ENCODE measurements at regions not wholly inside any gene's neighbourhood (a gene's known extent, or its start where the extent isn't known, plus 50 kb on each side); places are given as distances from the start of the nearest gene placed in this dataset.

GRCh38 chr18:76594966-76595365 is 99.9 kb upstream of the ZNF516 start:
- DNase-seq = no peak
- H3K4me3 ChIP-seq (ENCODE audit: insufficient read depth, low read depth, low read length, poor library complexity, severe bottlenecking) = no peak overlapping the region
- no peak overlapping the region for H3K27ac ChIP-seq (ENCODE audit: insufficient read depth, low read length, poor library complexity, severe bottlenecking)
- no peaks in the 10 kb centered on the region for H3K4me1 ChIP-seq (ENCODE audit: control insufficient read depth, insufficient read depth, low read length, poor library complexity, severe bottlenecking)
- H3K9me3 ChIP-seq (ENCODE audit: control insufficient read depth, low read length) = no peaks in the 10 kb centered on the region
- H3K27me3 ChIP-seq (replicated peaks; ENCODE audit: control insufficient read depth, insufficient read depth, low read length, poor library complexity, severe bottlenecking) = peaks cover 2% of the 10 kb centered on the region
- H3K36me3 ChIP-seq (ENCODE audit: control insufficient read depth, insufficient read depth, low read length) = no peaks in the 10 kb centered on the region

DNA sequence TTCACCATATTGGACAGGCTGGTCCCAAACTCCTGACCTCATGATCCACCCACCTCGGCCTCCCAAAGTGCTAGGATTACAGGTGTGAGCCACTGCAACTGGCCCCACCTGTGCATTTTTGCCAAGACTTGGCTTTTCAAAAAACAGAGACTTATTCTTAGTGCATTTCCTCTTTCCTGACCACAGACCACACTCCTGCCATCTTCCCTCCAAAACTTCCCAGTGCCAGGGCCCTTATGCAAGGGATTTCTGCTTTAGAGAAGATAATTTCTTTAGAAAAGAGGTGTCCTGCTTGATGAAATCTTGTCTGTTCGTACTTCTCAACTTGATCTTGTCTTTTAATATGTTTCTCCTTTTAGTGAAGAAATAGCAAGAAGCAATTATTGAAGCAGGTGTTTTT is 98.8 kb upstream of the ZNF516 start:
- no peak for DNase-seq
- no peaks in the 10 kb centered on the region for H3K36me3 ChIP-seq (ENCODE audit: control insufficient read depth, insufficient read depth, low read length)
- H3K4me3 ChIP-seq (ENCODE audit: insufficient read depth, low read depth, low read length, poor library complexity, severe bottlenecking) = no peak overlapping the region
- H3K27me3 ChIP-seq (replicated peaks; ENCODE audit: control insufficient read depth, insufficient read depth, low read length, poor library complexity, severe bottlenecking) = peaks cover 4% of the 10 kb centered on the region
- H3K4me1 ChIP-seq (ENCODE audit: control insufficient read depth, insufficient read depth, low read length, poor library complexity, severe bottlenecking) = no peaks in the 10 kb centered on the region
- no peak overlapping the region for H3K27ac ChIP-seq (ENCODE audit: insufficient read depth, low read length, poor library complexity, severe bottlenecking)
- H3K9me3 ChIP-seq (ENCODE audit: control insufficient read depth, low read length) = no peaks in the 10 kb centered on the region

DNA sequence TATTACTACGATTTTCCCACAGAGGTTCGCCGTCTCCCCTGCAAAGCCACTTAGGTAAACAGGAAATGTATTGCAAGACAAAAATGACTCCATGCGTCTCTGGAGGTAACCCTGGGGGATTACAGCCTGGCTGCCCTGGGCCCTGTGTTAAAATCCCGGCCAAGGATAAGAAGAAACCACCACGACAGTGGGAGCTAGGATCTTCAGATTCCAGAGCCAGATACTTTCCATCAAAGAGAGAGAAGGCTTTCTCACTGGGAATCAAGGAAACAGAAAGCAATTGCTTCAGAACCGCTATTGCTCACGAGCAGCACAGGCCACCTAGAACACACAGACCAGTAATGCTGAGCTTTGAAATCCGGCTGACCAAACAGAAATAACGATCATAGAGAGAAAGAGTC is 97.9 kb upstream of the ZNF516 start:
- no peak for DNase-seq
- H3K9me3 ChIP-seq (ENCODE audit: control insufficient read depth, low read length) = no peaks in the 10 kb centered on the region
- H3K4me3 ChIP-seq (ENCODE audit: insufficient read depth, low read depth, low read length, poor library complexity, severe bottlenecking) = no peak overlapping the region
- H3K4me1 ChIP-seq (ENCODE audit: control insufficient read depth, insufficient read depth, low read length, poor library complexity, severe bottlenecking) = no peaks in the 10 kb centered on the region
- no peak overlapping the region for H3K27ac ChIP-seq (ENCODE audit: insufficient read depth, low read length, poor library complexity, severe bottlenecking)
- H3K36me3 ChIP-seq (ENCODE audit: control insufficient read depth, insufficient read depth, low read length) = no peaks in the 10 kb centered on the region
- H3K27me3 ChIP-seq (replicated peaks; ENCODE audit: control insufficient read depth, insufficient read depth, low read length, poor library complexity, severe bottlenecking) = peaks cover 4% of the 10 kb centered on the region

GRCh38 chr18:76592096-76592495 is 97.1 kb upstream of the ZNF516 start:
- H3K27ac ChIP-seq (ENCODE audit: insufficient read depth, low read length, poor library complexity, severe bottlenecking) = no peak overlapping the region
- H3K9me3 ChIP-seq (ENCODE audit: control insufficient read depth, low read length) = no peaks in the 10 kb centered on the region
- peaks cover 4% of the 10 kb centered on the region for H3K27me3 ChIP-seq (replicated peaks; ENCODE audit: control insufficient read depth, insufficient read depth, low read length, poor library complexity, severe bottlenecking)
- no peak for DNase-seq
- H3K4me3 ChIP-seq (ENCODE audit: insufficient read depth, low read depth, low read length, poor library complexity, severe bottlenecking) = no peak overlapping the region
- no peaks in the 10 kb centered on the region for H3K4me1 ChIP-seq (ENCODE audit: control insufficient read depth, insufficient read depth, low read length, poor library complexity, severe bottlenecking)
- H3K36me3 ChIP-seq (ENCODE audit: control insufficient read depth, insufficient read depth, low read length) = no peaks in the 10 kb centered on the region

DNA sequence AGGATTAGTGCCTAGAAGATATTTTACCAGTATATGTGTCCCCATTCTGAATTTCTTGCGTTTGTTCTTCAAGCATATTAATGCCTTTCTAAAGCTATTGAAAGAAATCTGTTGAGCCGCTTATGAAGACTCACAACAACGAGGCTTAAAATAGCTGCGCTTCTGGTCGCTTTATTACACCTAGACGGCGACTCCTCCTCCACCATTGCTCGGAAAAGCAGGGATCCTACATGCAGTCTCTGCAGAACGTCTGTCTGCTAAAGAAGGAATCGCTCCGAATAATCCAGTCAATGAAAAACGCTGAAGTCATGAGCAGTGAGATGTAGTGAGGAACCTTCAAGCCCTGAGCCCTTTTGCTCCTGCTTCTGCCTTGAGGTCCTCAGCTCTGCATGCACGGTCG is 94.8 kb upstream of the ZNF516 start:
- Histone ChIP-seq H3K27ac (ENCODE audit: insufficient read depth, low read length, poor library complexity, severe bottlenecking) (no peak overlapping the region), H3K4me3 (ENCODE audit: insufficient read depth, low read depth, low read length, poor library complexity, severe bottlenecking) (no peak overlapping the region), H3K27me3 (replicated peaks; ENCODE audit: control insufficient read depth, insufficient read depth, low read length, poor library complexity, severe bottlenecking) (peaks cover 4% of the 10 kb centered on the region), H3K9me3 (ENCODE audit: control insufficient read depth, low read length) (no peaks in the 10 kb centered on the region), H3K4me1 (ENCODE audit: control insufficient read depth, insufficient read depth, low read length, poor library complexity, severe bottlenecking) (no peaks in the 10 kb centered on the region), H3K36me3 (ENCODE audit: control insufficient read depth, insufficient read depth, low read length) (no peaks in the 10 kb centered on the region)
- DNase-seq = no peak

DNA sequence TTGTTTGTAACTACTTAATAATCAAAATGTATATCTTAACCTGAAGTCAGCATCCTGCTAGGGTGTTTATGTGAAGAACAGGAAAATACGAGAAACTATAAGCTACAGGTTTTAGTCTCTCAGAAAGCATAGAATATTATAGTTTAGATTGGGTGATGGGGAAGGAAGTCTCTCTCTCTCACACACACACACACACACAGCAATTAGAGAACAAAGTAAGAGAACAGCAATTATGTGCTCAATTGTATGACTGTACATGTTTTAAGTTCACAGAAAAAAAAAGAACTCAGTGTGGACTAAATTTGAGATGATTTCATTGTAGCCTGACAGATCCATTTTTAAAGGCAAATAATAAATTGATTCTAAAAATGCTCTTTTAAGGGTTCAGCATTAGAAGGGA is 94.3 kb upstream of the ZNF516 start:
- no peak for DNase-seq
- no peaks in the 10 kb centered on the region for H3K9me3 ChIP-seq (ENCODE audit: control insufficient read depth, low read length)
- no peaks in the 10 kb centered on the region for H3K36me3 ChIP-seq (ENCODE audit: control insufficient read depth, insufficient read depth, low read length)
- H3K27ac ChIP-seq (ENCODE audit: insufficient read depth, low read length, poor library complexity, severe bottlenecking) = no peak overlapping the region
- no peak overlapping the region for H3K4me3 ChIP-seq (ENCODE audit: insufficient read depth, low read depth, low read length, poor library complexity, severe bottlenecking)
- H3K4me1 ChIP-seq (ENCODE audit: control insufficient read depth, insufficient read depth, low read length, poor library complexity, severe bottlenecking) = no peaks in the 10 kb centered on the region
- H3K27me3 ChIP-seq (replicated peaks; ENCODE audit: control insufficient read depth, insufficient read depth, low read length, poor library complexity, severe bottlenecking) = peaks cover 4% of the 10 kb centered on the region

DNA sequence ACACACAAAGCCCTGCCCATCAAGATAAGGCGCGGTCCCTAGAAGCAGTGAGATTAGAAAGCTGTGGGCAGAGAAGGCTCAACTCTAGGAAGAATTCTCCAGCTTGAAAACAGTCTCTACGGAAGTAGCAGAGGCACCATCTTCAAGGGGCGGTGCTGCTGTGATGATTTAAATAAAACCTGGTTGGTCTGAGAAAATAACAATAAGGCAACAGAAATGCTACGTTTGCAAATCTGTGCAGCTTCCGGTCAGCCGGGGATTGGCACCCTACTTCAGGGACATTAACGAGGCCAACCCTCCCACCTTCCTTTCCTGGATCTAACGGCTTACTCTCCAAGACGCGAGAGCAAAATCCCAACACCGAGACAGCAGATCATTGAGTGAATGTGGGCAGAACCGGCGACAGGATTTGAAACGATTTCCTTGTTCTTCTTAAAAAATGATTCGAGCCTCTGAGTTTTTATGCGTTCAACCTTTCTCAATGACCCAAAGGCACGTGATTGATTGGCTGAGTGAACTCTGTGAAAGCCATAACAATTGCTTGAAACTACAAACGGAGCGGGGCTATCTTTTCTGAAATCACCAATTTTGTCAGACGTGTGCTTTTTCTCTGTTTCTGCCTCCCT is 93.7 kb upstream of the ZNF516 start:
- Histone ChIP-seq H3K36me3 (ENCODE audit: control insufficient read depth, insufficient read depth, low read length) (no peaks in the 10 kb centered on the region), H3K9me3 (ENCODE audit: control insufficient read depth, low read length) (no peaks in the 10 kb centered on the region), H3K4me1 (ENCODE audit: control insufficient read depth, insufficient read depth, low read length, poor library complexity, severe bottlenecking) (no peaks in the 10 kb centered on the region), H3K27me3 (replicated peaks; ENCODE audit: control insufficient read depth, insufficient read depth, low read length, poor library complexity, severe bottlenecking) (peaks cover 4% of the 10 kb centered on the region), H3K27ac (ENCODE audit: insufficient read depth, low read length, poor library complexity, severe bottlenecking) (no peak overlapping the region), H3K4me3 (ENCODE audit: insufficient read depth, low read depth, low read length, poor library complexity, severe bottlenecking) (no peak overlapping the region)
- DNase-seq = no peak

GRCh38 chr18:76587879-76588271 is 92.8 kb upstream of the ZNF516 start:
- Histone ChIP-seq H3K4me1 (ENCODE audit: control insufficient read depth, insufficient read depth, low read length, poor library complexity, severe bottlenecking) (no peaks in the 10 kb centered on the region), H3K4me3 (ENCODE audit: insufficient read depth, low read depth, low read length, poor library complexity, severe bottlenecking) (no peak overlapping the region), H3K27me3 (replicated peaks; ENCODE audit: control insufficient read depth, insufficient read depth, low read length, poor library complexity, severe bottlenecking) (peaks cover 4% of the 10 kb centered on the region), H3K36me3 (ENCODE audit: control insufficient read depth, insufficient read depth, low read length) (no peaks in the 10 kb centered on the region), H3K27ac (ENCODE audit: insufficient read depth, low read length, poor library complexity, severe bottlenecking) (no peak overlapping the region), H3K9me3 (ENCODE audit: control insufficient read depth, low read length) (no peaks in the 10 kb centered on the region)
- no peak for DNase-seq

- H3K4me3 ChIP-seq (ENCODE audit: insufficient read depth, low read depth, low read length, poor library complexity, severe bottlenecking) = no peak overlapping the region
- H3K9me3 ChIP-seq (ENCODE audit: control insufficient read depth, low read length) = no peaks in the 10 kb centered on the region
- peaks cover 4% of the 10 kb centered on the region for H3K27me3 ChIP-seq (replicated peaks; ENCODE audit: control insufficient read depth, insufficient read depth, low read length, poor library complexity, severe bottlenecking)
- no peak for DNase-seq
- H3K27ac ChIP-seq (ENCODE audit: insufficient read depth, low read length, poor library complexity, severe bottlenecking) = no peak overlapping the region
- H3K4me1 ChIP-seq (ENCODE audit: control insufficient read depth, insufficient read depth, low read length, poor library complexity, severe bottlenecking) = no peaks in the 10 kb centered on the region
- no peaks in the 10 kb centered on the region for H3K36me3 ChIP-seq (ENCODE audit: control insufficient read depth, insufficient read depth, low read length)
Measured at GRCh38 chr18:76587147-76587878, 92.3 kb upstream of the ZNF516 start.

- no peaks in the 10 kb centered on the region for H3K4me1 ChIP-seq (ENCODE audit: control insufficient read depth, insufficient read depth, low read length, poor library complexity, severe bottlenecking)
- H3K27me3 ChIP-seq (replicated peaks; ENCODE audit: control insufficient read depth, insufficient read depth, low read length, poor library complexity, severe bottlenecking) = no peaks in the 10 kb centered on the region
- no peak for DNase-seq
- H3K27ac ChIP-seq (ENCODE audit: insufficient read depth, low read length, poor library complexity, severe bottlenecking) = no peak overlapping the region
- H3K9me3 ChIP-seq (ENCODE audit: control insufficient read depth, low read length) = no peaks in the 10 kb centered on the region
- H3K36me3 ChIP-seq (ENCODE audit: control insufficient read depth, insufficient read depth, low read length) = no peaks in the 10 kb centered on the region
- no peak overlapping the region for H3K4me3 ChIP-seq (ENCODE audit: insufficient read depth, low read depth, low read length, poor library complexity, severe bottlenecking)
Measured at GRCh38 chr18:76584414-76585310, 89.6 kb upstream of the ZNF516 start.
